ENCODE measurements at regions not wholly inside any gene's neighbourhood (a gene's known extent, or its start where the extent isn't known, plus 50 kb on each side); places are given as distances from the start of the nearest gene placed in this dataset.

DNA sequence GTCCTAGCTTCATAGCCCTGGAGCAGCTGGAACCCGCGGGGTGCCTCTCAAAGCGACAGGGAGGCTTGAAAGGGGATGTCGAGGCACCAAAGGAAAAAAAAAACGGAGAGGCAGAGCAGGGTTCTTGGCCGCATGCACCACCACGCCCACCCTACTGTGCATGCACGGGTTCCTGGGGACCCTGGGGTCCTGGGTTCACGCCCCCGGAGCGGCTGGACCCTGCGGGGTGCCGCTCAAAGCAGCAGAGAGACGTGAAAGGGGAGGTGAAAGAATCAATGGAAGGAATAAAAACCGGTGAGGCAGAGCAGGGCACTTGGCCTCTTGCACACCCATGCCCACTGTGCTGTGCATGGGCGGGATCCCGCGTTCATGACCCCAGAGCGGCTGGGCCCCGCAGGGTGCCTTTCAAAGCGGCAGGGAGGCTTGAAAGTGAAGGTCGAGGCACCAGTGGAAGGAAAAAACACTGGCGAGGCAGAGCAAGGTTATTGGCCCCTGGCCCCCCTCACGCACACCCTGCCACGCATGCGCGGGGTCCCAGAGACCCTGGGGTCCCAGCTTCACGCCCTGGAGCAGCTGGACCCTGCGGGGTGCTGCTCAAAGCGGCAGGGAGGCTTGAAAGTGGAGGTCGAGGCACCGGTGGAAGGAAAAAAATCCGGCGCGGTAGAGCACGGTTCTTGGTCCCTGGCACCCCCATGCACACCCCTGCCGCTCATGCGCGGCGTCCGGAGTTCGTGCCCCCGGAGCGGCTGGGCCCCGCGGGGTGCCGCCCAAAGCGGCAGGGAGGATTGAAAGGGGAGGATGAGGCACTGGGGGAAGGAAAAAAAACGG lies 318.5 kb downstream of the ALG10 start:
- no peak for TF ChIP-seq CTCF (conservative IDR thresholded peaks at IDR 0.05 in 1 of 2, IDR thresholded peaks at IDR 0.05 in 1 of 2; ENCODE audit: low read depth in 1 of 2, low read length in 2 of 2)
- TF ChIP-seq EZH2 (IDR thresholded peaks at IDR 0.05; ENCODE audit: low read length, missing control alignments): no peak

Measured in fibroblast of lung (primary cell).